ENCODE measurements at regions not wholly inside any gene's neighbourhood (a gene's known extent, or its start where the extent isn't known, plus 50 kb on each side); places are given as distances from the start of the nearest gene placed in this dataset.
"Not testable (repeated sequence)": the region's sequence is repeated elsewhere in the genome, so short reads cannot be mapped to it uniquely, and the experiment has no call there.

- no peak for DNase-seq
Measured at GRCh38 chr6:137545073-137545472, 50.9 kb upstream of the OLIG3 start.

- no peak for DNase-seq
Measured at GRCh38 chr6:137547186-137547585, 53.0 kb upstream of the OLIG3 start.

GRCh38 chr6:137547601-137548000 lies 53.4 kb upstream of the OLIG3 start:
- DNase-seq, result no peak

GRCh38 chr6:137549106-137549505 lies 54.9 kb upstream of the OLIG3 start:
- DNase-seq, result no peak

- no peak for DNase-seq
Measured at GRCh38 chr6:137550535-137550934, 56.3 kb upstream of the OLIG3 start.

GRCh38 chr6:137552146-137552545 lies 58.0 kb upstream of the OLIG3 start:
- no peak for DNase-seq

GRCh38 chr6:137552809-137553208 lies 58.6 kb upstream of the OLIG3 start:
- DNase-seq, result no peak

- DNase-seq, result not testable (repeated sequence)
Measured at GRCh38 chr6:137559521-137560183, 65.5 kb upstream of the OLIG3 start.

GRCh38 chr6:137560184-137560563 lies 66.0 kb upstream of the OLIG3 start:
- DNase-seq, result no peak

GRCh38 chr6:137568067-137568466 lies 73.9 kb upstream of the OLIG3 start:
- DNase-seq, result no peak

- no peak for DNase-seq
Measured at GRCh38 chr6:137570393-137570792, 76.2 kb upstream of the OLIG3 start.

GRCh38 chr6:137571854-137572253 lies 77.7 kb upstream of the OLIG3 start:
- DNase-seq, result no peak

- DNase-seq, result no peak
Measured at GRCh38 chr6:137573739-137574138, 79.5 kb upstream of the OLIG3 start.

GRCh38 chr6:137579612-137580011 lies 85.4 kb upstream of the OLIG3 start:
- DNase-seq, result no peak

GRCh38 chr6:137581019-137581707 lies 87.0 kb upstream of the OLIG3 start:
- DNase-seq, result no peak

- not testable (repeated sequence) for DNase-seq
Measured at GRCh38 chr6:137583519-137583918, 89.3 kb upstream of the OLIG3 start.

GRCh38 chr6:137588472-137588871 lies 94.3 kb upstream of the OLIG3 start:
- no peak for DNase-seq

GRCh38 chr6:137589067-137589848 lies 95.1 kb upstream of the OLIG3 start:
- no peak for DNase-seq

GRCh38 chr6:137590684-137591083 lies 96.5 kb upstream of the OLIG3 start:
- DNase-seq, result no peak

- no peak for DNase-seq
Measured at GRCh38 chr6:137601471-137601870, 107.3 kb upstream of the OLIG3 start.

GRCh38 chr6:137602313-137603197 lies 108.4 kb upstream of the OLIG3 start:
- DNase-seq, result no peak

GRCh38 chr6:137610702-137611101 lies 116.5 kb upstream of the OLIG3 start:
- no peak for DNase-seq

All from right kidney (tissue), 1 donor.